Upper lobe of left lung (tissue), 6 donors: ENCODE measurements at regions not wholly inside any gene's neighbourhood (a gene's known extent, or its start where the extent isn't known, plus 50 kb on each side); places are given as distances from the start of the nearest gene placed in this dataset.
"Not testable (repeated sequence)": the region's sequence is repeated elsewhere in the genome, so short reads cannot be mapped to it uniquely, and the experiment has no call there.

Source experiments
- ATAC-seq, 2 donors: fragments of 200-7000 bp; cut with Tn5 transposase; one replicate each; pipeline ENCODE4 v1.9.1; 2022; ENCODE audit warnings: mild to moderate bottlenecking in 2 of 2, moderate library complexity in 2 of 2; ENCODE audit not compliant: low FRiP score in 2 of 2
- DNase-seq, 2 donors: peaks; one replicate each; pipeline ENCODE4 v3.0.0-alpha.2; 2019 to 2020
- H3K27ac ChIP-seq, 4 donors: fragments of 200-600 bp; sonication (generic); one replicate each; pipeline ENCODE4 v1.5.1; 2016 to 2019
- H3K27me3 ChIP-seq, 4 donors: fragments of 200-600 bp; sonication (generic); one replicate each; pipeline ENCODE4 v1.5.1; 2017 to 2019
- H3K36me3 ChIP-seq, 4 donors: fragments of 200-600 bp; sonication (generic); one replicate each; pipeline ENCODE4 v1.5.1; 2016 to 2019
- H3K4me1 ChIP-seq, 4 donors: fragments of 200-600 bp; sonication (generic); one replicate each; pipeline ENCODE4 v1.5.1; 2018 to 2019
- H3K4me3 ChIP-seq, 4 donors: fragments of 200-600 bp; sonication (generic); one replicate each; pipeline ENCODE4 v1.5.1; 2017 to 2019; ENCODE audit warnings: mild to moderate bottlenecking in 2 of 4, moderate library complexity in 1 of 4
- H3K9me3 ChIP-seq, 4 donors: fragments of 200-600 bp; sonication (generic); one replicate each; pipeline ENCODE4 v1.5.1; 2018 to 2019
- EP300 ChIP-seq, 4 donors: sonication (generic); formaldehyde crosslinking; IDR thresholded peaks; one replicate each; pipeline ENCODE4 v1.5.1; 2017; ENCODE audit warnings: antibody characterized with exemption in 4 of 4, control low read depth in 2 of 4
- POLR2A ChIP-seq, 4 donors: fragments of 450-650 bp; IDR thresholded peaks; one replicate each; pipeline ENCODE4 v1.5.1; 2016 to 2017; ENCODE audit warnings: antibody characterized with exemption in 4 of 4, mild to moderate bottlenecking in 2 of 4
- POLR2AphosphoS5 ChIP-seq, 2 donors: sonication (generic); formaldehyde crosslinking; IDR thresholded peaks; one replicate each; pipeline ENCODE4 v1.5.1; 2017; ENCODE audit warnings: antibody characterized with exemption in 2 of 2
- WGBS, 2 donors: methylation state at CpG; one replicate each; pipeline ENCODE4 v1.1.5; 2017 to 2018; 5-methylcytosine and 5-hydroxymethylcytosine counted together
- TF ChIP-seq, protein P1 (sequence below), 6 experiments: fragments of 450-650 bp in 4 of 6; fragments of 200-600 bp in 2 of 6; sonication (generic) in 2 of 6; IDR thresholded peaks; one replicate each; pipeline ENCODE4 v1.5.1; 2016 to 2019; ENCODE audit warnings: antibody characterized with exemption in 6 of 6
- donor health status: DM: no; HTN: no; CAD: no; lungs with moderate emphysema.
- donor health status: DM: no; HTN: yes; CAD: no; lungs with severe emphysema.

DNA sequence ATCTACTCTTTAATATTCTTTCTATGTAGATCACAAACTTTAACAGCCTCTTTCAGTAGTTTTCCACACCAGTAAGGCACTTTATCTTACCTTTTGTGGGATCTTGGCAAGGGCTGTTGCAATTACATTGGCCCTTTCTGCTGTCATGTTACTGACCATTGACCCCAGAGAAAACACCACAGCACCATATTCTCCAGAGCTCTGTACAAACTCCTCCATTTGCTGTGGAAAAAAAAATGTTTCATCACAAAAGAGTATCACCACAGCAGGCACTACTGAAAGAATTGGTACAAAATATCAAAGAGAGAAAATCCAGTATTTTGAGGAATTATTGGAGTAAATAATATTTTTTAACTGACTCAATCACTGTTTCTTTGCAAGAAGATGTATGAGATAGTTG, 62.3 kb upstream of the UGT2A3 start:
- not testable (repeated sequence) for H3K27ac ChIP-seq, DNase-seq, H3K9me3 ChIP-seq, H3K36me3 ChIP-seq, H3K4me3 ChIP-seq, H3K4me1 ChIP-seq, H3K27me3 ChIP-seq, ATAC-seq

GRCh38 chr4:69017986-69018385, 66.4 kb upstream of the UGT2A3 start:
- not testable (repeated sequence) for H3K27ac ChIP-seq, DNase-seq, H3K27me3 ChIP-seq, H3K9me3 ChIP-seq, H3K4me1 ChIP-seq, H3K36me3 ChIP-seq, ATAC-seq, H3K4me3 ChIP-seq
- WGBS, 2 donors, result 52 to 55% methylated on average over 3 of the region's 3 CpGs

GRCh38 chr4:69019538-69020461, 68.2 kb upstream of the UGT2A3 start:
- H3K27ac ChIP-seq, DNase-seq, H3K4me1 ChIP-seq, ATAC-seq, H3K9me3 ChIP-seq, H3K27me3 ChIP-seq, H3K36me3 ChIP-seq, H3K4me3 ChIP-seq: not testable (repeated sequence)
- WGBS, 2 donors, result 71% methylated on average over 6 of the region's 6 CpGs

GRCh38 chr4:69020462-69020807, 68.8 kb upstream of the UGT2A3 start:
- DNase-seq, H3K27me3 ChIP-seq, ATAC-seq, H3K4me1 ChIP-seq, H3K4me3 ChIP-seq, H3K9me3 ChIP-seq, H3K36me3 ChIP-seq, H3K27ac ChIP-seq: not testable (repeated sequence)
- 22 to 29% methylated on average over 2 of the region's 2 CpGs for WGBS, 2 donors

DNA sequence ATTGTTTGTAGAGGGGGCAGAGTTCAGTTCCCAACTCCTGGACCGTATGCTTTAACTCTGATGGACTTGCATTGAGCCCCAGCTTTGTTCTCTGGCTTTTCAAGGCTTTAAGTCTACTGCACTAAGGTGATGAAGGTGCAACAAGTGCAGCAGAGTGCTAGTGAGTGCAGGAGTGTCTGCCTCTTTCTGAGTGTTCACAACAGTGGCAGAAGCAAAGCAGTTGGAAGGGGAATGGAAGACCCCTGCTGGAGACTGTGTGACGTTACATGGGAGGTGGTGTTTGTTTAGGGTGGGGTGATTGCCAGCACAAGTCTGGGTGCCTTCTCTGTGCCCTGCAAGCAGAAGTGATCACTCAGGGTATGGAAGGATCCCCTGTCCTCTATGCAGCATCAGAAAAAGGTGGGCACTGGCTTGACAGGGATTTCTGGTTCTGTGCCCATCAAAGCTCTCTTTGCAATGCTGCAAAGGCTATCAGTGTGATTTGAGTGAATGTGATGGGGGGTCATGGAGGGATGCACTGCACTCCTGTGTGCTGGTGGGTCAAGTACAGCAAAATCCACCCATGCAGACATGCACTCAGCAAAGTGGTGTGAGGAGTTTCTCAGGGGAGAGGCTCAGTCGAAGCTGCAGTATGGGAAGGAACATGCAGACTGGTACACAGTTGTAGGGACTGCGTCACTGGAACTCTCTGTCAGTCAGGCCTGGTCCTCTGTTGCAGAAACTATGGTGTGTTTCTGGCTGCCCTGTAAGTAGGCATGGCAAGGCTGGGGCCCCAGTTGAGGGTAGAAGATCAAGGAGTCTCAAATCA, 70.9 kb upstream of the UGT2B7 start:
- no peak for TF ChIP-seq POLR2A (IDR thresholded peaks at IDR 0.05)
- WGBS, 2 donors, result 56 to 61% methylated on average over 4 of the region's 4 CpGs
- H3K4me1 ChIP-seq, result no peaks in the 10 kb centered on the region
- no peaks in the 10 kb centered on the region for H3K9me3 ChIP-seq
- no peak overlapping the region for H3K27ac ChIP-seq
- DNase-seq (no peak), ATAC-seq (peak; percentile 32 to 57)
- no peaks in the 10 kb centered on the region for H3K27me3 ChIP-seq
- no peaks in the 10 kb centered on the region for H3K36me3 ChIP-seq
- no peak overlapping the region for H3K4me3 ChIP-seq

DNA sequence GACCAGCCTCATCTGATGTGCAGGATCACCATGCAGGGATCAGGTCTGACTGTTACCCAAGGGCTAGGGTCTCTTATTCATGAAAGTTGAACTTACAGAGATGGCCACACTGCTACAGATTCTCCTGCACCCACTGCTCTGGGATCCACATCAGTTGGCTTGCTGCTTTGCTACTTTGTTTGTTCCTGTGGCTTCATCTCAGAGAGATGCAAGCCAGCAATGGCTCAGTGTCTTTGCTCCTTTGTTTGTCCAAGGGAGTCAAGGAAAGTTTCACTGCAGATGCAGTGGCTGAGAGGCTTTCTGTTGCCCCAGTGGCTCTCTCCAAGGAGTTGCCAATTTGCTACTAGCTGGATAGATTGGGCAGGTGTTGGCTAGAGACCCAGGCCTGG, 70.3 kb upstream of the UGT2B7 start:
- Histone ChIP-seq H3K36me3 (no peaks in the 10 kb centered on the region), H3K27ac (no peak overlapping the region), H3K4me3 (no peak overlapping the region), H3K4me1 (no peaks in the 10 kb centered on the region), H3K27me3 (no peaks in the 10 kb centered on the region), H3K9me3 (no peaks in the 10 kb centered on the region)
- DNase-seq (no peak), ATAC-seq (no peak)
- no peak for TF ChIP-seq POLR2AphosphoS5 (IDR thresholded peaks at IDR 0.05)
- TF ChIP-seq EP300 (IDR thresholded peaks at IDR 0.05), result no peak
- TF ChIP-seq POLR2A (IDR thresholded peaks at IDR 0.05), result no peak

DNA sequence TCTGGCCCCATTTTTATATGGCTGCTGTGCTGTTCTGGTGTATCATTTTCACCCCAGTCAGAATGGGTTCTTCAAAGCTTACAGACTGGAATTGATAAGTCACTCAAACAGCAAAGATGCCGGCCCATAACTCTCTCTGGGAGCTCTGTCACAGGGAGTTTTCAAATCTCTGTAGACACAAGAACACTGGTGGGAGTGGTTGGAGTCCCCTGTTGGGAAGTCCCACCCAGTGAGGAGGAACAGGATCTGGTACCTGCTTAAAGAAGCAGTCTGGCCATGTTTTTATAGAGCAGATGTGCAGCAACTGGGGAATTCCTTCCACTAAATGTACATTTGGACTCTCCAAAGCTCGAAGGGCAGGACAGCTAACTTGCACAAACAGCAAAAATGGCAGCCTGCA, 69.3 kb upstream of the UGT2B7 start:
- ATAC-seq, result no peak
- Histone ChIP-seq H3K27me3 (no peaks in the 10 kb centered on the region), H3K27ac (no peak overlapping the region), H3K4me3 (no peak overlapping the region), H3K36me3 (no peaks in the 10 kb centered on the region), H3K4me1 (no peaks in the 10 kb centered on the region), H3K9me3 (no peaks in the 10 kb centered on the region)
- TF ChIP-seq POLR2A (IDR thresholded peaks at IDR 0.05) (no peak), POLR2AphosphoS5 (IDR thresholded peaks at IDR 0.05) (no peak), EP300 (IDR thresholded peaks at IDR 0.05) (no peak)
- TF ChIP-seq, protein P1, sequence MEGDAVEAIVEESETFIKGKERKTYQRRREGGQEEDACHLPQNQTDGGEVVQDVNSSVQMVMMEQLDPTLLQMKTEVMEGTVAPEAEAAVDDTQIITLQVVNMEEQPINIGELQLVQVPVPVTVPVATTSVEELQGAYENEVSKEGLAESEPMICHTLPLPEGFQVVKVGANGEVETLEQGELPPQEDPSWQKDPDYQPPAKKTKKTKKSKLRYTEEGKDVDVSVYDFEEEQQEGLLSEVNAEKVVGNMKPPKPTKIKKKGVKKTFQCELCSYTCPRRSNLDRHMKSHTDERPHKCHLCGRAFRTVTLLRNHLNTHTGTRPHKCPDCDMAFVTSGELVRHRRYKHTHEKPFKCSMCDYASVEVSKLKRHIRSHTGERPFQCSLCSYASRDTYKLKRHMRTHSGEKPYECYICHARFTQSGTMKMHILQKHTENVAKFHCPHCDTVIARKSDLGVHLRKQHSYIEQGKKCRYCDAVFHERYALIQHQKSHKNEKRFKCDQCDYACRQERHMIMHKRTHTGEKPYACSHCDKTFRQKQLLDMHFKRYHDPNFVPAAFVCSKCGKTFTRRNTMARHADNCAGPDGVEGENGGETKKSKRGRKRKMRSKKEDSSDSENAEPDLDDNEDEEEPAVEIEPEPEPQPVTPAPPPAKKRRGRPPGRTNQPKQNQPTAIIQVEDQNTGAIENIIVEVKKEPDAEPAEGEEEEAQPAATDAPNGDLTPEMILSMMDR (IDR thresholded peaks at IDR 0.05), result no peak
- 73 to 74% methylated on average over 2 of the region's 2 CpGs for WGBS, 2 donors
- DNase-seq, result no peak

GRCh38 chr4:69030326-69030725, 65.9 kb upstream of the UGT2B7 start:
- no peak for DNase-seq
- no peak for ATAC-seq
- Histone ChIP-seq H3K36me3 (no peaks in the 10 kb centered on the region), H3K9me3 (peaks cover 0 to 6% (median 0%) of the 10 kb centered on the region in 4 donors), H3K27me3 (no peaks in the 10 kb centered on the region), H3K4me1 (no peaks in the 10 kb centered on the region), H3K27ac (no peak overlapping the region), H3K4me3 (no peak overlapping the region)
- TF ChIP-seq POLR2A (IDR thresholded peaks at IDR 0.05) (no peak), POLR2AphosphoS5 (IDR thresholded peaks at IDR 0.05) (no peak), EP300 (IDR thresholded peaks at IDR 0.05) (no peak)
- TF ChIP-seq, protein P1 (IDR thresholded peaks at IDR 0.05), result no peak
- 76 to 90% methylated on average over 4 of the region's 4 CpGs for WGBS, 2 donors
